Activated CD4-positive, alpha-beta memory T cell treated with anti-CD3 and anti-CD28 coated beads for 36 hours (primary cell): ENCODE measurements at regions not wholly inside any gene's neighbourhood (a gene's known extent, or its start where the extent isn't known, plus 50 kb on each side); places are given as distances from the start of the nearest gene placed in this dataset.

Experiments used
- CTCF ChIA-PET: fragments of 350-600 bp; sonication (Branson Sonifier 250); formaldehyde crosslinking; loops from one replicate; lab custom pipeline; 2021; ENCODE audit warnings: antibody characterized with exemption, inconsistent platforms; lab: Charles Lee
- POLR2A ChIA-PET: fragments of 350-600 bp; sonication (Branson Sonifier 250); formaldehyde crosslinking; loops from one replicate; lab custom pipeline; 2021; ENCODE audit warnings: antibody characterized with exemption; lab: Charles Lee
- DNase-seq: peaks from one replicate; pipeline ENCODE4 v3.0.0-alpha.2; 2020
- H3K27ac Mint-ChIP-seq: one replicate; pipeline ENCODE4 v1.8.0; 2021; ENCODE audit warnings: mixed read lengths
- H3K27me3 Mint-ChIP-seq: one replicate; pipeline ENCODE4 v1.8.0; 2021; ENCODE audit warnings: mixed read lengths
- H3K36me3 Mint-ChIP-seq: one replicate; pipeline ENCODE4 v1.8.0; 2021; ENCODE audit warnings: mixed read lengths
- H3K4me1 Mint-ChIP-seq: one replicate; pipeline ENCODE4 v1.8.0; 2021; ENCODE audit warnings: low read depth, mixed read lengths
- H3K4me3 Mint-ChIP-seq: one replicate; pipeline ENCODE4 v1.8.0; 2021; ENCODE audit warnings: mild to moderate bottlenecking, mixed read lengths
- H3K9me3 Mint-ChIP-seq: one replicate; pipeline ENCODE4 v1.8.0; 2021; ENCODE audit warnings: mixed read lengths
- intact Hi-C: fragments of 100-400 bp; cut with micrococcal nuclease; formaldehyde crosslinking; loops from one replicate; pipeline ENCODE4 v1.15.1; 2023

DNA sequence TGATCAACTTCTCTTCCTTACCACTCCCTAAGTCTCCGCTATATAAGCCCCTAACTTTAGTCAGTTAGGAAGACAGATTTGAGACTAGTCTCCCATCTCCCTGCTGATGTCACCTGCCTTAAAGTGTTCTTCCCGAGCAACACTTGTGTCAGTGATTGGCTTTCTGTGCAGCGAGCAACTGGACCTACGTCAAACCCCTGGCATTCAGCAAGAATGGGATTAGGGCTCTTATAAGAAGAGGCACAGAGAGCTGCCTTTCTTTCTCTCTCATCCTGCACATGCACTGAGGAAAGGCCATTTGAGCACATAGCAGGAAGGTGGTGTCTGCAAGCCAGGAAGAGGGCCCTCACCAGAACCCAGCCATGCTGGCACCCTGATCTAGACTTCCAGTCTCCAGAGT is 116.6 kb upstream of the THY1 start:
- Mint-ChIP-seq H3K4me1 (no peaks in the 10 kb centered on the region), H3K9me3 (no peaks in the 10 kb centered on the region), H3K27me3 (peaks cover 13% of the 10 kb centered on the region), H3K4me3 (no peak overlapping the region), H3K27ac (no peak overlapping the region), H3K36me3 (no peaks in the 10 kb centered on the region)
- POLR2A ChIA-PET = no interaction called here
- DNase-seq = no peak
- intact Hi-C loops = no loop called here
- CTCF ChIA-PET = no interaction called here

DNA sequence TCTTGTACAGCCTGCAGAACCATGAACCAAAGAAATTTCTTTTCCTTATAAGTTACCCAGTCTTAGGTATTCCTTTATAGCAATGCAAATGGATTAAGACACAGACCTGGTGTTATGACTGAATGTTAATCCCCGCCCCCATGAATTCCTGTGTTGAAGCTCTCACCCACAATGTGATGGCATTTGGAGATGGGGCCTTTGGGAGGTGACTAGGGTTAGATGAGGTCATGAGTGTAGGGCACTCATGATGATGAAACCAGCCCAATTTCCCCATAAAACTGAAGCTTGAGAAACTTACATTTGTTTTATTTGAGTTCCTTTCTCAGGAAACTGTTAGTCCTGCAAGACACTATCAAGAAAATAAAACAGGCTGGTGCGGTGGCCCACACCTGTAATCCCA is 115.8 kb upstream of the THY1 start:
- intact Hi-C loops = no loop called here
- Mint-ChIP-seq H3K27ac (no peak overlapping the region), H3K4me1 (no peaks in the 10 kb centered on the region), H3K27me3 (peaks cover 13% of the 10 kb centered on the region), H3K36me3 (no peaks in the 10 kb centered on the region), H3K4me3 (no peak overlapping the region), H3K9me3 (no peaks in the 10 kb centered on the region)
- CTCF ChIA-PET = interaction anchor here (0.9 kb wide), 1 partner anchor 57 kb away, joined by 3 read pairs; no protein-coding TSS in a partner anchor
- DNase-seq = no peak
- POLR2A ChIA-PET = no interaction called here

DNA sequence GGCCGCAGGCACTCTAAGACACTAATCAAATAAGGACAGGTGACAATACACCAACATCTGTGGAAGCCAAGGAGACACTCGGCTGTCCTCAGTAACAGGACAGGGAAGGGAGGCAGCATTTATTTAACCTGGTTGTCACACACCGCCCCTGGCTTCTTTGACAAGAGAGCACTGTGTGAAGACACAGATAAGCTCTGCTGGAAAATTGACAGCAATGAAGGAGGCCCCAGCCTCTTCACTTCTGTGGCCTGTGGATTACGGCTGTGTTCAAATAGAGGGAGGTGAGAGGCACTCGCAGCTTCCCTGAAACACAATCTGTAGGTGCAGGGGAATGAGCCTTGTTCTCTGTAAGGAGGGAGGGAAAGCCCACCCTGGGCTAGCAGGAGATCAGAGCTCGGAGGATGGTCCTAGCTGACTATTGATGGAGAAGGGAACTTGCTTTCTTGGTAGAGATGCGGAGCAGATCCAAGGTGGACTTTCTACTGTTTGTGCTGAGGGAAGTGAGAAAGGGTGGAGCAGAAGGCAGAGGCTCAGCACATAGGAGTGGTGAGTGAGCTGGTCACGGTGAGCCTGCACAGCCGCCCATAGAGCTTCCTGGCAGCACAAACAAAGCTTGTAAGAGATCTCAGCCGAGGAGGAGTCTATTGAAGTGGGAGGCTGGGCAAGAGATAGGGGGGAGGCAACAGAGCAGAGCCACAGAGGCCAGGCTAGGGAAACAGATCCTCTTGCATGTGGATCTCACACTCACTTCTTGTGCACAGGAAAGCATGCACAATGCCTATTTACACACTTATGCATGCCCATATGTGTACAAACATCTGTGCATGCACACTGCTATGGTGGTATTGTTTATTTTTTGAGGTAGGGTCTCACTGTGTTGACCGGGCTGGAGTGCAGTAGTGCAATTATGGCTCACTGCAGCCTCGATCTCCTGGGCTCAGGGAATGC is 114.6 kb upstream of the THY1 start:
- Mint-ChIP-seq H3K27me3 (peaks cover 15% of the 10 kb centered on the region), H3K4me3 (no peak overlapping the region), H3K4me1 (no peaks in the 10 kb centered on the region), H3K9me3 (no peaks in the 10 kb centered on the region), H3K27ac (no peak overlapping the region), H3K36me3 (no peaks in the 10 kb centered on the region)
- no peak for DNase-seq
- intact Hi-C loops = no loop called here
- POLR2A ChIA-PET = no interaction called here
- CTCF ChIA-PET = interaction anchor here (1.4 kb wide), 1 partner anchor 63 kb away, joined by 4 read pairs; no protein-coding TSS in a partner anchor

DNA sequence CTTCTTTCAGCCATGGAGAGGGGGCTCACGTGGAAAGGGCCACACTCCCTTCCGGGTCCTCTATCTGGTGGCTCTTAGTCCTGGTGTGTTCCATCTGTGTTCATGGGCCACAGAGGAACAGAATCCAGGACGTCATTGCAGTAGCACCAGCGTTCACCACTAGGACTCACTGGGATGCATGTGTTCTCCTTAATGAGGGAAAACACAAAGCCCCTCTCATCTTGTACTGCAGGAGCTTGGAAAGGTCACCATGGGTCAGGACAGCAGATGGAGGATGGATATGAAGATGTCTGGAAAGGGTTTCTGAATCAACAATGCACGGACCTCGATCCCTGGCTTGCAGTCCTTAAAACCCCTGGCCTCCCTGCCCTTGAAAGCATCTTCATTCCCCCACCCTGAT is 113.8 kb upstream of the THY1 start:
- DNase-seq = no peak
- ChIA-PET POLR2A (no interaction called here), CTCF (interaction anchor here (1.4 kb wide), 1 partner anchor 62 kb away, joined by 4 read pairs; no protein-coding TSS in a partner anchor)
- intact Hi-C loops = no loop called here
- H3K4me1 Mint-ChIP-seq = no peaks in the 10 kb centered on the region
- no peak overlapping the region for H3K4me3 Mint-ChIP-seq
- peaks cover 15% of the 10 kb centered on the region for H3K27me3 Mint-ChIP-seq
- H3K27ac Mint-ChIP-seq = no peak overlapping the region
- no peaks in the 10 kb centered on the region for H3K36me3 Mint-ChIP-seq
- H3K9me3 Mint-ChIP-seq = no peaks in the 10 kb centered on the region

DNA sequence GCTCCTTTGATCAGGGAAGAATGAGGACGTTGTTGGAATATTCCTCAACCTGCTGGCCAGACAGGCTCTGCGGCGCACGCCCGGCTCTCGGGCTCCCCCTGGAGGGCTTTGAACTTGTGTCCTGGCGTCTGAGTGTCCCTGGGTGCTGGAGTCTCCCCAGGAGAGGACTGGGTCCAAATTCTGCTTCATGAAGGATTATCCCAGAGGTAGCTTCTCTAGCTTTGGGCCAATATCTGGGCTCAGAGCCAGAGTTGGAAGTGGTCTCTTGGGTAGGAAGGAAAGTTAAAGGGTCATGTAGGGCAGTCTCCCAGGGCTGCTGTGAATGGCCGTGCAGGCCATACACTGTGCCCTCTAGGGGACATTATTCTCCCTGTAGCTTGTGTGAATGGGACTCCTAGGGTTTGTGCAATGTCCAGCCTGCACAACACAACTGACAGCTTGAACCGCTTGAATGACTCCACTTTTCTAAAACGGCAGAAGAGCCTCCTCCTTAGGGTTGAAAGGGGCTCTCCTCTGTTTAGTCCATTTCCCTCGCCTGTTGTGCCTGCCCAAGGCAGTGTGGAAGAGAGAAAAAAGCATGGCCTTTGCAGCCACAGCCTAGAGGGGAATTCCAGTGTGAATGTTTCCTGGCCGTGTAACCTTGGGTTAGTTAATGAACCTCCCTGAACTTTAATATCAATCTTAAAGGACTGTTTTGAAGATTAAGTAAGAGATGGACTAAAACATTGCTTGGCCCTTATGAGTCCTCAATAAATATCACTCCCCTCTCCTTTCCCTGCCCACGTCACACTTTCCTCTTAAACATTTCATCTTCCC is 111.2 kb upstream of the THY1 start:
- intact Hi-C loops = loop anchor here (1.0 kb wide), 1 partner anchor 53 kb away; no protein-coding TSS in a partner anchor
- peaks cover 15% of the 10 kb centered on the region for H3K27me3 Mint-ChIP-seq
- no peaks in the 10 kb centered on the region for H3K36me3 Mint-ChIP-seq
- ChIA-PET CTCF (interaction anchor here (0.6 to 4.7 kb wide), 15 partner anchors 9 to 210 kb away, joined by 3 to 36 read pairs (median 4); no protein-coding TSS in a partner anchor), POLR2A (no interaction called here)
- no peak overlapping the region for H3K27ac Mint-ChIP-seq
- H3K9me3 Mint-ChIP-seq = no peaks in the 10 kb centered on the region
- no peaks in the 10 kb centered on the region for H3K4me1 Mint-ChIP-seq
- no peak overlapping the region for H3K4me3 Mint-ChIP-seq
- DNase-seq = peak; percentile 71

DNA sequence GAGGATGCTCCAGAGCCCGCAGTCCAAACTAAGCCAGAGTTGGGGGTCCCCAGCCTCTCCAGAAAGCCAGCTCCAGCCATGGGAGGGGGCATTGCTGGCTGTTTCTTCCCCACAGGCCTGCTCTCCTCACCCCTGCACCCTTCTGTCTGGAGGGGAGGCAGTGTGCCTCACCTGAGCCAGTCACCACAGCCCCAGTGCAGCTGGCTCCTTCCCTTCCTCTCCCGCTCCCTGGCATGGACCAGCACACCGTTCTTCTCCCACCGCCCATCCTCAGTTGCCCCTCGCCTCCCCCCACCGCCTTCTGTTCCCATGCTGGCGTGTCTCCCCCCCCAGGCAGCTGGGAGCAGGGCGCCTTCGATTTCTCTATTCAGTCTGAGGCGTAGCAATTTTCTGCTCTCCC is 110.5 kb upstream of the THY1 start:
- Mint-ChIP-seq H3K4me1 (no peaks in the 10 kb centered on the region), H3K9me3 (no peaks in the 10 kb centered on the region), H3K4me3 (no peak overlapping the region), H3K36me3 (no peaks in the 10 kb centered on the region), H3K27ac (no peak overlapping the region), H3K27me3 (peaks cover 15% of the 10 kb centered on the region)
- intact Hi-C loops = no loop called here
- CTCF ChIA-PET = interaction anchor here (0.7 to 4.7 kb wide), 13 partner anchors 14 to 159 kb away, joined by 3 to 36 read pairs (median 4); no protein-coding TSS in a partner anchor
- no peak for DNase-seq
- POLR2A ChIA-PET = no interaction called here

DNA sequence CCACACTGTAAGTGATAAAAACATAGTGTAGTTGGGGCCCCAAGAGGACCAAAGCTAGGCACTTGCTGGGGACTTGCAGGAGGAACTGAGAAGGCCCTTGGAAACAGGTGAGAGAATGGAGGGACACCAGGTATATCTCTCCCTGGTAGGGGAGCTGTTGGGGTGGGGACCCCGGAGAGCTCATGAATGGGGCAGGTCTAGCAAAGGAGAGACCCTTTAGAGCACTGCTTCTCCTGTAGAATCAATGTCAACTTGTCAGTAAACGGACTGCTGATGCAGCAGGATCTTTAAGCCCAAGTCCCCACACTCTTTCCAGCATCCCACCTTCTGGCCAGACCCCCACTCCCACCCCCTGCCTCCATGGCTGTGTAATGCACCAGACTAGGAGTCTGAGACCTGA is 109.6 kb upstream of the THY1 start:
- intact Hi-C loops = no loop called here
- Mint-ChIP-seq H3K4me3 (no peak overlapping the region), H3K27me3 (peaks cover 15% of the 10 kb centered on the region), H3K27ac (no peak overlapping the region), H3K4me1 (no peaks in the 10 kb centered on the region), H3K9me3 (no peaks in the 10 kb centered on the region), H3K36me3 (no peaks in the 10 kb centered on the region)
- POLR2A ChIA-PET = no interaction called here
- DNase-seq = no peak
- CTCF ChIA-PET = interaction anchor here (1.0 to 4.7 kb wide), 3 partner anchors 13 to 55 kb away, joined by 3 to 36 read pairs (median 10); no protein-coding TSS in a partner anchor

DNA sequence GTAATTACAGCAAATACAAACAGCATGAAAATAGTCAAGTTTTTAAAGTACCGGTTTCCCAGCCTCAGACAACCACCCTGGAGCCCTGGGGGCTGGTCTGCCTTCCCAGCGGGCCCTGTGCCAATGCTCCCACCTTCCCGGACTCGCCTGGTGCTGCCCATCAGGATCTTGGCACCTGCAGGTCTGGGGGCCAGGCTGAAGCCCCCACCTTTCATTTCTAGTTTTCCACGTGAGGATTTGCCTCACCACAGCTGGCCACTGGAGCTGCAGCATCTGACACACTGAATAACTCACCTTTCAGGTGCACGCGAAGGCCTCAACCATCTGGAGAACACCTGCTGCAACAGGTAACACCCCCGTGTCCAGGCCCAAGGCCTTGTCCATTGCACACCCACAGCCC is 108.7 kb upstream of the THY1 start:
- DNase-seq = no peak
- H3K27me3 Mint-ChIP-seq = peaks cover 11% of the 10 kb centered on the region
- no peaks in the 10 kb centered on the region for H3K36me3 Mint-ChIP-seq
- CTCF ChIA-PET = interaction anchor here (2.9 to 4.7 kb wide), 2 partner anchors 12 to 51 kb away, joined by 10 to 36 read pairs; no protein-coding TSS in a partner anchor
- no peak overlapping the region for H3K27ac Mint-ChIP-seq
- POLR2A ChIA-PET = no interaction called here
- H3K4me1 Mint-ChIP-seq = no peaks in the 10 kb centered on the region
- no peaks in the 10 kb centered on the region for H3K9me3 Mint-ChIP-seq
- intact Hi-C loops = no loop called here
- H3K4me3 Mint-ChIP-seq = no peak overlapping the region

DNA sequence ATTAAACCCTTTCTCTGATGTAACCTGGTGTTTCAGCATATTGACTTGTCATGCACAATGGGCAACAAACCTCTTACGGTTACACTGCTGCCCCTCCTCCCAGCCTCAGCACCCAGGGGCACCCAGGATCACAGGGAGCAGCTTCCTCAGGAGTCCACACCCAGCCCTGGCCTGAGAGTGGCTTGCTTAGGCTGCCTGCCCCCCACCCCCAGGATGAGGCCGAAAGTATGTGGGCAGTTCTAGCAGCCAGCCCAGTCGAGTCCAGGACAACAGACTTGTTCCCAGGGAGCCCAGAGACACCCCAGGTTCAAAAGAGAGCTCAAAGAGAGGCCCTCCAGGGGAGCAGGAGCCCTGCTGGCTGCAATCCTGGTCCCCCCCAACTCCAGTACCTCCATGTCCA is 108.1 kb upstream of the THY1 start:
- DNase-seq = no peak
- CTCF ChIA-PET = interaction anchor here (4.7 kb wide), 1 partner anchor 50 kb away, joined by 36 read pairs; no protein-coding TSS in a partner anchor
- H3K36me3 Mint-ChIP-seq = no peaks in the 10 kb centered on the region
- intact Hi-C loops = no loop called here
- H3K27me3 Mint-ChIP-seq = peaks cover 7% of the 10 kb centered on the region
- H3K27ac Mint-ChIP-seq = no peak overlapping the region
- H3K4me3 Mint-ChIP-seq = no peak overlapping the region
- POLR2A ChIA-PET = no interaction called here
- H3K4me1 Mint-ChIP-seq = no peaks in the 10 kb centered on the region
- H3K9me3 Mint-ChIP-seq = no peaks in the 10 kb centered on the region

DNA sequence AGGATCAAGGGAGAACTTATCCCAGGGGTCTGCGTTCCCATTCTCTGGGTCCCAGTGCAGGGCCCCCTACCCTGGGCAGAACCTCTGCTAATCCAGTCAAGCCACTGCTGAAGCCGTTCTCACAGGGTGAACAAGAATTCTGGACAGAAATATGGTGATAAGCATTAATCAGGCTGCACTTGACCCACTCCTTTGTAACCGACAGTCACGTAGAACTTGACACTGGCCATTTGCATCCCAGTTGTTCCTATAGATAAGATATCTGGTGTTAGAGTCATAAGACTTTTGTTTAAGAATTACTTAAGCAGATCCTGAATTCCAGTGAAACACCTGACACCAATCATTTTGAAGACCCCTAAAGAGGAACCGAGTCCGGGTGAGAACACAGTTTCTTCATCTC is 107.5 kb upstream of the THY1 start:
- no peaks in the 10 kb centered on the region for H3K36me3 Mint-ChIP-seq
- POLR2A ChIA-PET = no interaction called here
- CTCF ChIA-PET = no interaction called here
- H3K9me3 Mint-ChIP-seq = no peaks in the 10 kb centered on the region
- H3K4me1 Mint-ChIP-seq = no peaks in the 10 kb centered on the region
- intact Hi-C loops = no loop called here
- no peak overlapping the region for H3K4me3 Mint-ChIP-seq
- no peak for DNase-seq
- peaks cover 7% of the 10 kb centered on the region for H3K27me3 Mint-ChIP-seq
- H3K27ac Mint-ChIP-seq = no peak overlapping the region

DNA sequence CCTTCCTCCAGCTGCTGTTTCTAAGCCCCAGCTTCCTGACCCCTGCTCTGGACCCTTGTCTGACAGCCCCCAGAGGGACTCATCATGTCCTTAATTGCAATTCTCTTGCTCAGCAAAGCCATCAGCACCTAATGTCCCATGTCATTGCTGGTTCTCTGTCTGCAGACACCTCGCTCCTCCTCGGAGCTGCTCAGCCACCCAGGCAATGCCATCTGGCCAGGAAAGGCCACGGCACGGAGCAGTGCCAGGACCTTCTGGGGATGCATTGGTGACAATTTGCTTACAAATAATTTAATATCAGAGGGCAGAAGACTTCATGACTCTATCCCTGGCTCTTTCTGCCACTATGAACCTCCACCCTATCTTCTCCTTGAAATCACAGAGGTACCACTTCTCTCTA is 107.0 kb upstream of the THY1 start:
- no peak overlapping the region for H3K27ac Mint-ChIP-seq
- POLR2A ChIA-PET = no interaction called here

More for the DNA sequence above, 107.0 kb upstream of the THY1 start:
- H3K4me1 Mint-ChIP-seq = no peaks in the 10 kb centered on the region
- peaks cover 2% of the 10 kb centered on the region for H3K27me3 Mint-ChIP-seq
- DNase-seq = no peak
- H3K4me3 Mint-ChIP-seq = no peak overlapping the region
- CTCF ChIA-PET = interaction anchor here (0.6 kb wide), 1 partner anchor 1716 kb away, joined by 3 read pairs; no protein-coding TSS in a partner anchor
- no peaks in the 10 kb centered on the region for H3K9me3 Mint-ChIP-seq
- no peaks in the 10 kb centered on the region for H3K36me3 Mint-ChIP-seq
- intact Hi-C loops = no loop called here
